ENCODE measurements at regions not wholly inside any gene's neighbourhood (a gene's known extent, or its start where the extent isn't known, plus 50 kb on each side); places are given as distances from the start of the nearest gene placed in this dataset.

GRCh38 chr11:43576803-43577521, 103.6 kb upstream of the HSD17B12 start:
- TF ChIP-seq CTCF (conservative IDR thresholded peaks at IDR 0.05; ENCODE audit: low read depth in 2 of 2) (peak; percentile 57 to 58), EZH2 (IDR thresholded peaks at IDR 0.05; ENCODE audit: low read depth, unreplicated experiment) (peak; percentile 1), ZNF114 (CRISPR knock-in tag; IDR thresholded peaks at IDR 0.05) (no peak), POLR2AphosphoS5 (IDR thresholded peaks at IDR 0.05; ENCODE audit: low read depth) (no peak)

All from GM23338 (cell line).